T-helper 1 cell treated with Interleukin-12 subunit alpha and Interleukin-12 subunit beta and Interleukin-4 antibody, amounts not matched to agents 30 μg/mL and 1 μg/mL, for 36 hours (primary cell): ENCODE measurements at regions not wholly inside any gene's neighbourhood (a gene's known extent, or its start where the extent isn't known, plus 50 kb on each side); places are given as distances from the start of the nearest gene placed in this dataset.

ENCODE experiments used
- H3K27ac Mint-ChIP-seq: one replicate; pipeline ENCODE4 v1.8.0; 2021; ENCODE audit warnings: mild to moderate bottlenecking, mixed read lengths
- H3K27me3 Mint-ChIP-seq: one replicate; pipeline ENCODE4 v1.8.0; 2021; ENCODE audit warnings: low read depth, mixed read lengths
- H3K36me3 Mint-ChIP-seq: one replicate; pipeline ENCODE4 v1.8.0; 2021; ENCODE audit warnings: low read depth, mixed read lengths
- H3K4me1 Mint-ChIP-seq: one replicate; pipeline ENCODE4 v1.8.0; 2021; ENCODE audit warnings: low read depth, mixed read lengths
- H3K4me3 Mint-ChIP-seq: one replicate; pipeline ENCODE4 v1.8.0; 2021; ENCODE audit warnings: mild to moderate bottlenecking, moderate library complexity, mixed read lengths
- H3K9me3 Mint-ChIP-seq: one replicate; pipeline ENCODE4 v1.8.0; 2021; ENCODE audit warnings: mixed read lengths

DNA sequence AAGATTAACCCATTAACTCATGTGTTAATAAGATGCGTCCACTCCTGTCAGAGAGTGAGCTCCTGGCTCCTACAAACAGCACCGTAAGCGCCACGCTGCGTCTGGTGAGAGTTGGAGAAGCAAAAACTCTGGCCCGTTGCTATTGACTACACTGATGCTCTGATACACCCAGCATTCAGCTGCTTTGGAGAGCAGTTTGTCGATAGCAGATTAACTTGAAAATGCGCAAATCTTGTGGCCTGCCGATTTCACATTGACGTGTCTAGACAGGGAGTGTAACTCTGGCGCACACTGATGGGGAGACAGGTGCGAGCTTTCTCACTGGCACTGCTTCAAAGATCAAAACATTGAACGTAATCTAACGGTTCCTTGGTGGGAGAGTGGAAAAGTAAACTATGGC lies 151.7 kb upstream of the RPS6KA2 start:
- Mint-ChIP-seq H3K4me3 (no peak overlapping the region), H3K9me3 (no peaks in the 10 kb centered on the region), H3K27ac (no peak overlapping the region), H3K4me1 (peaks cover 2% of the 10 kb centered on the region), H3K27me3 (peaks cover 5% of the 10 kb centered on the region), H3K36me3 (no peaks in the 10 kb centered on the region)

DNA sequence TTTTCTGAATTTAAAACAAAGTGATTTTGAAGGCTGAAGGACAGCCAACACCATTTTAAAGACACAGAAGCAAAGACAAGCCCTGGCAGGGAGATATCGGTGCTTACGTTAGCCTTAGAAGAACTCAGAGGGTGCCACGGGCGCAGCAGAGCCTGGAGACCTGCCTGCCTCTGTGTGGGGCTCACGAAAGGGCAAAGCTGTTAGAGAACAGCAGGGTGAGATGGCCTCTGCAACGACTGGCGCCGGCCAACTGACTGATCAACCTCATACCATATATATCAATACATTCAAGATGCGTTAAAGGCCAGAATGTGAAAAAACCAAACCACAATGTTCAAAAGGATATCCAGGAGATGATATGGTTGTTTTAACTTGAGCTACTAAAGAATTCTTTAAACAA lies 151.0 kb upstream of the RPS6KA2 start:
- Mint-ChIP-seq H3K36me3 (no peaks in the 10 kb centered on the region), H3K27me3 (peaks cover 5% of the 10 kb centered on the region), H3K4me3 (no peak overlapping the region), H3K4me1 (peaks cover 2% of the 10 kb centered on the region), H3K9me3 (no peaks in the 10 kb centered on the region), H3K27ac (no peak overlapping the region)

DNA sequence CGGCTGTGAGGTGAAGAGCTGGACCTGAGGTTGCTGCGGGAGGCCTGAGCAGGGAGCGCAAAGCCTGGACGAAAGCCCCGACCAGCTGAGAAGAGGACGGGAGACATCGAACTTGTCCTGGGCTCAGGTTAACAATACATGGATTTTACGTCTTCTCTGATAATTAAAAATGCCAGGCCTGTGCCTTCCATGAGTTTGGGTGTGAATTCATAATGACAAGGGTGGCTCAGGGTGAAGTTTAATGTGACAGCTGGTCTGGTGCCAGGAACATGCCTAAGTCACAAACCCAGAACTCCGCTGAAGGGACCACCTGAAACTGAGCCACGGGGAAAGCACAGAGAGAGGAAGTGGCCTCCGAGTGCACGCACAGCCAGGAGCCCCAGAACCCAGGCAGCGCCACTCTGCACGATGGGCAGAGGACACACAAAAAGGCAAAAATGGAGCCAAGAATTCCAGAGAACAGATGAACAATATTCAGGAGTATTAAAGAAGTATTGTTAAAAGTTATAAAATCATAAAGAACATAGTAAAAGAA lies 150.1 kb upstream of the RPS6KA2 start:
- Mint-ChIP-seq H3K4me1 (peaks cover 2% of the 10 kb centered on the region), H3K27ac (no peak overlapping the region), H3K27me3 (peaks cover 5% of the 10 kb centered on the region), H3K4me3 (no peak overlapping the region), H3K9me3 (no peaks in the 10 kb centered on the region), H3K36me3 (no peaks in the 10 kb centered on the region)

DNA sequence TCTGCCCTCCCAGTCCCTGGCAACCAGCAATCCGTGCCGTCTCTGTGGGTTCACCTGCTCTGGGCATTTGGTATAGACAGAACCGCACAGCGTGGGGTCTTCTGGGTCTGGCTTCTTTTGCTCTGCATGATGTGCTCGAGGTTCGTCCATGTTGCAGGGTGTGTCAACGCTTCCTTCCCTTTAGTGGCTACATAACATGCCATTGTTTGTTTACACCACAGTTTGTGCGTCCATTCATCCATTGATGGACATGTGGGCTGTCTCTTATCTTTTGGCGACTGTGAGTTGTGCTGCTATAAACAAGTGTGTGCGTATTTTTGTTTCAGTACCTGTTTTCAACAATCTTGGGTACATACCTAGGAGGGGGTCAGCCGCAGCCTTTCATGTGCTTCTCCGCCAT lies 149.5 kb upstream of the RPS6KA2 start:
- H3K9me3 Mint-ChIP-seq, result no peaks in the 10 kb centered on the region
- H3K36me3 Mint-ChIP-seq, result no peaks in the 10 kb centered on the region
- H3K4me1 Mint-ChIP-seq, result peaks cover 2% of the 10 kb centered on the region
- peaks cover 5% of the 10 kb centered on the region for H3K27me3 Mint-ChIP-seq
- no peak overlapping the region for H3K27ac Mint-ChIP-seq
- H3K4me3 Mint-ChIP-seq, result no peak overlapping the region

DNA sequence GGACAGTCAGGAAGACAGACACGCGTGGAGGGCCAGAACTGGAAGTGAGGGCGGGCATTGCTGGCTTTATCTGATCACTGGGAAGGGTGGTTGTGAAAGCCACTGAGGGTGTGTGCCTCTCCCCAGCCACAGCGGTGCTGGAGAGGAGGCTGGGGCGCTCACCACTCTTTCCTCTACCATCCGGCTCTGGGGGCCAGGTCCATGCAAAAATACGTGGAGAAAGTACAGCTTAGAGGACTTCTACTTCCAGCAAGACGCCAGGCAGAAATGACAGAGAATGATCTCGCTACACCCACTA lies 148.8 kb upstream of the RPS6KA2 start:
- Mint-ChIP-seq H3K27ac (no peak overlapping the region), H3K36me3 (no peaks in the 10 kb centered on the region), H3K9me3 (no peaks in the 10 kb centered on the region), H3K4me3 (no peak overlapping the region), H3K4me1 (peaks cover 2% of the 10 kb centered on the region), H3K27me3 (peaks cover 5% of the 10 kb centered on the region)

DNA sequence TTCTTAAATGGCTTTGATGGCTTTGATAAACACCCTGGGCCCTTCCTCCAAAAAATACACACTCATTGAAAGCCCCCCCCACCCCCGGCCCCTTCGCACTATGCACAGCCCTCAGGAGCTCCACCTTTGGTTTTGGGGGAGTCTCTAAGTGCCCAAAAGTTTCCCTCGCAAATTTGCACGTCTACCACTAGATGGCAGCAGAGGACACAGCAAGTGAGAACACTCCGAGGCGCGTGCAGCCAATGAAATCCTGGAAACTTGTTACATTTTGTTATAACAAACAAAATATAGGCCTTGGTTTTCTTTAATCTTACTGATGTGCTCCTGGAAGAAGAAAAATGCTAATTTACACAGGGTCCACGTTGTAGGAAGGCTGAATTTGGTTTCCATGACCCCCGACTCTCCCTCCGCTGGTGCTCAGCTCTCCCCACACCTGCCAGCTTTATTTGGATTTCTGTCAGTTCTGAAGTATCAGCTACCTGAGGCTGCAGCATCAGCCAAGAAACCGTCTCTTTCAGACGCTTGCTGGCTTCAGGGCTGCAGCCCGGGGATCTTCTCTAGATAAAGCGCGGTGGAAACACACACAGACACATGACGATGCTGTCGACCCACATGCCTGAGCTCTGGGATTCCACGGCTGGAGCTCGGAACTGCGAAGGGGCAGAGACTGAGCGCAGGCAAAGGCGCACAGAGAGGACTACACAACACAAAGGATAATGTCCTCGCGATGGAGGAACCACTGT lies 148.3 kb upstream of the RPS6KA2 start:
- Mint-ChIP-seq H3K9me3 (no peaks in the 10 kb centered on the region), H3K27me3 (peaks cover 5% of the 10 kb centered on the region), H3K36me3 (no peaks in the 10 kb centered on the region), H3K27ac (no peak overlapping the region), H3K4me1 (peaks cover 2% of the 10 kb centered on the region), H3K4me3 (no peak overlapping the region)

DNA sequence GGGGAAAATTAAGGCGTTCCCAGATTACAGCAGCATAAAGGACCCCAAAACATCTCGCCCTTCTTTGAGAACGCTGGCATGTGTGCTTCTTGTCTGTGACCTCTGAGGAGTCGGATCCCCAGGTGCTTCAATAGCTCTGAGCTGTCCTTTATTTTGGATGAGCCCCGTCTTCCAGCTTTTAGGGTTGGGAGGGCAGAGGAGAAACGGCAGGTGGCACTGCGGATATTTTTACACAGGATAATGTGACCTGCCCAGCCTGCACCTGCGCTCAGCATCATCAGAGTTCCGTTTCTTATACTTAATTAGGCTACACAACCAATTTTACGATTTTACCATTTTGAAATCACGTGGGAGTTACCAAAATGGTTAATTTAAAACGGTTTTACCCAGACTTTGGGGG lies 147.7 kb upstream of the RPS6KA2 start:
- H3K36me3 Mint-ChIP-seq, result no peaks in the 10 kb centered on the region
- peaks cover 5% of the 10 kb centered on the region for H3K27me3 Mint-ChIP-seq

DNA sequence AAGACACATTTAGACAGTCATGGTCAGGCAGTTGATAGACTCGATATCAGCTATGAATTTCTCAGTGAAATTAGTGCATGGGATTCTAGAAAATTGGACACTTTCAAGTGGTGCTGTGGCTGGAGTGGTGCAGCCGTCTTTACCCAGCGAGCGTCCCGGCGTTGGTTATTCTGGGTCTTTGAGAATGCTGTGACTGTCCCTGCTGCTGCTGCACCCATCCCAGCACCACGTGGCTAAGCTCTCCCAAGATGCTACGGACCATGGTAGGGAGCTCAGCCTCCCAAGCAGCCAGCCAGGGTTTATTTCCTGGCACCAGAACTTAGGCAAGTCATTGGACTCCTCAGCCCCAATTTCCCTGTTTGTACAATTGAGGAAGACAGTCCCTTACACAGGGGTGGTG lies 147.2 kb upstream of the RPS6KA2 start:
- H3K4me3 Mint-ChIP-seq, result no peak overlapping the region
- H3K27me3 Mint-ChIP-seq, result peaks cover 5% of the 10 kb centered on the region
- peaks cover 2% of the 10 kb centered on the region for H3K4me1 Mint-ChIP-seq
- no peaks in the 10 kb centered on the region for H3K9me3 Mint-ChIP-seq
- no peaks in the 10 kb centered on the region for H3K36me3 Mint-ChIP-seq
- H3K27ac Mint-ChIP-seq, result no peak overlapping the region

More for the DNA sequence above, 147.7 kb upstream of the RPS6KA2 start:
- Mint-ChIP-seq H3K27ac (no peak overlapping the region), H3K4me1 (peaks cover 2% of the 10 kb centered on the region), H3K4me3 (no peak overlapping the region), H3K9me3 (no peaks in the 10 kb centered on the region)

DNA sequence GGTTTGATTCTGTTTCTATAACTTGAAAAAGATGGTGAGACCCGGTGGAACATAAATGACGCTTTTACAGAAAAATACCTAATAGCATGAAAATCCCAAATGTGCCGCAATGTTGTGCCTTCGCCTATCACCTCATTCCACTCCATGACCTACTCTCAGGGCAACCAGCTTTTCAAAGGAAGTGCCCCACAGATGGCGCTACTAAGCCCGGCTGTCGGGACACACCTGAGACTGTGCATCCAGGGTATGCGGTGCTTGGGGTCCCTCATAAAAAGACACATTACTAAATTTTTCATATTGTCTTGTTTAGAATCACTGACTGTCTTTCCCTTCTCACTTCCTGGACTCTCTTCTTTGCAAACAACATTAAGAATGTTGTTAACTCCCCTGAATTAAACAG lies 145.5 kb upstream of the RPS6KA2 start:
- H3K27me3 Mint-ChIP-seq, result peaks cover 5% of the 10 kb centered on the region
- H3K27ac Mint-ChIP-seq, result no peak overlapping the region
- no peak overlapping the region for H3K4me3 Mint-ChIP-seq
- no peaks in the 10 kb centered on the region for H3K9me3 Mint-ChIP-seq
- no peaks in the 10 kb centered on the region for H3K36me3 Mint-ChIP-seq
- H3K4me1 Mint-ChIP-seq, result peaks cover 2% of the 10 kb centered on the region

DNA sequence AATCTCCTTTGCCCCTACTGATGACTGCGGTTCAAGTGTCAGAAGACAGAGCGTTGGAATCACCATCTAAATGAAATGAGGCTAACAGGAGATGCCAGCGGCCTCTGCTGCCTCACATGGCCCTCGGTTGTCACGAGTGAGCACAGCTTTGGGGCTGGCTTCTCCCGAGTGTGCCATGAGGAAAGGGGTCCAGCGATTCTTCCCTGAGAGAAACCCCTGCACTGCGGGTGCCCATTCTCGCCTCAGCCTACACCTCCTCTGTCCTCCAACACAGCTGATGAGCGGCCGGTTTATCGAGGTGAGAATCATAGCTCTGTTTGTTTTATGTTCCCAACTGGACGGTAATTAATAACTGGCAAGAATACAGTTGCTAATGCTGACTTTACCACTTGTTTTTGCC lies 144.7 kb upstream of the RPS6KA2 start:
- no peak overlapping the region for H3K27ac Mint-ChIP-seq
- H3K4me3 Mint-ChIP-seq, result no peak overlapping the region
- peaks cover 2% of the 10 kb centered on the region for H3K4me1 Mint-ChIP-seq
- H3K9me3 Mint-ChIP-seq, result no peaks in the 10 kb centered on the region
- no peaks in the 10 kb centered on the region for H3K36me3 Mint-ChIP-seq
- peaks cover 5% of the 10 kb centered on the region for H3K27me3 Mint-ChIP-seq

DNA sequence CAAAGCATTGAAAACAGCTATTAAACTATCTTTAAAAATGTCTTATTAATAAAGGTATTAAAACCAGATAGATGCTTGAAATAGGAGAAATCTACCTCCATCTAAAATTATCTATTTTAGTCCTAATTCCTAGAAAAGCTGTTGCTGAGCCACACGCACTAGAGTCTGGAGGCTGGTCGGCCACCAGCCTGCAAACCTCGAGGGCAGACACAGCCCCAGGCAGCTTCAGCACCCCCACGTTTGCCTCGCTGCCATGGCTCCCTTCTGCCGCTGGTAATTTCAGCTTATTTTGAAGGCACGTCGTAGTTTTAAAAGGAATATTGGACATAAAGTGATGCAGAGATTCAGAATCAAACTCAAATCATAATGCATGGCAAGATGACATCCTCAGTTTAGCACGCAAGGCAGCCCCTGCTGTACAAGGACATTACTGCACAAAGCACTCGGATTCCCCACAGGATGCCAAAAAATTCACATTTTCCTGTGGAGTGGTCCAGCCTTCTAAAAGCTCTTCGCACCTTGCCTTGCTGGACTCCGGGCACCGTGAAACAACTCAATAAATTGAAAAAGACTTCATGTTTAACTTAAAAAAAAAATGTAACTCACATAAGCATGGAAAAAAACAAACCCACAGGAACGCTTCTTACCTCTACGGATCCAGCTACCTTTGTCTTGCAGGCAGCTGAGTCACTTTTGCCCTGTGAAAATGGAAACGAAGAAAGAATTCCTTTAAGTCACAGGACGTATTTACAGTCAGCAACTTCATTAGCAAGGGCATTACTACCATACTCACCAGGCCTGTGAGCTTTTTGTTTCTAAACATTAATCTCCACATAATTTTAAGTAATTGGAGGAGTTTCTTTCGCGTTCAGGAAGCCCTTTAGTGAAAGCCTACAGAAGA lies 143.4 kb upstream of the RPS6KA2 start:
- peaks cover under 1% of the 10 kb centered on the region for H3K4me1 Mint-ChIP-seq
- H3K4me3 Mint-ChIP-seq, result no peak overlapping the region
- H3K27ac Mint-ChIP-seq, result no peak overlapping the region
- no peaks in the 10 kb centered on the region for H3K27me3 Mint-ChIP-seq
- no peaks in the 10 kb centered on the region for H3K9me3 Mint-ChIP-seq
- H3K36me3 Mint-ChIP-seq, result no peaks in the 10 kb centered on the region

DNA sequence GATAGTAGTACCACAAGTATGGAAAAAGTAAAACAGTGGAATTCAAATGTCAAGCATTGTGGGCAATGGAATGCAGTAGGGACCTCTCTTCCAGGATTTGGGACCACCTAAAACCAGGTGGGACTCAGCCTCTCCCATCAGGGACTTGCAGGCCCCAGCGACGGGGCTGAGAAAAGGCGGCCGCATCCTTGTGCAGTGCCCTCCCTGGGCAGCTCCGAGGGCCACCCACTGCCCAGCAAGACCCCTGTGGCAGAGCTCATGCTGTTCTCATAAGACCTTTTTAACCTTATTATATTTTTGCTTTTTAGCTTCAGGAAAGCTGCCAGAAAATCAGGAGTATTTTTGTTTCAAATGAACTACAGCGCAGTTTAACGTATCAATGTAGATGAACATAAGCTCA lies 142.6 kb upstream of the RPS6KA2 start:
- Mint-ChIP-seq H3K27ac (no peak overlapping the region), H3K4me3 (no peak overlapping the region), H3K36me3 (no peaks in the 10 kb centered on the region), H3K9me3 (no peaks in the 10 kb centered on the region), H3K27me3 (no peaks in the 10 kb centered on the region), H3K4me1 (no peaks in the 10 kb centered on the region)

DNA sequence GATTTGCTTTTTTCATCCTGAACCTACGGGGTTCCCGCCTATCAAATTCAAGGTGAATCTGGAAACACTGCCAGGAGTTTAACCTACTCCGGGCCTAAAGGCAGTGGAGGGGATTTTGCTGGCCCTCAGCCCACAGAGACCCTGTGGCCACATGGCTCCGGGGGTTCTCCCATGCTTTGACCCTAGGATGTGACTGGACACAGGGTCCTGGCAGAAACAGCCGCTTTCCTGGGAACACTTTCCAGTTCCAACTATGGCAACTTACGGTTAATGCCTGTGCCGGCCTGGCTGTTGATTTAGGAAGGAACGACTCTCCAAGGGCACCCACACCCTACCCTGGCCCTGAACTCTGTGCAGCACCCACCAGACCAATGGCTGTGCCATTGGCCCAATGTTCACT lies 141.7 kb upstream of the RPS6KA2 start:
- H3K27ac Mint-ChIP-seq, result no peak overlapping the region
- H3K36me3 Mint-ChIP-seq, result no peaks in the 10 kb centered on the region
- H3K4me1 Mint-ChIP-seq, result no peaks in the 10 kb centered on the region
- H3K9me3 Mint-ChIP-seq, result no peaks in the 10 kb centered on the region
- H3K4me3 Mint-ChIP-seq, result no peak overlapping the region
- no peaks in the 10 kb centered on the region for H3K27me3 Mint-ChIP-seq

DNA sequence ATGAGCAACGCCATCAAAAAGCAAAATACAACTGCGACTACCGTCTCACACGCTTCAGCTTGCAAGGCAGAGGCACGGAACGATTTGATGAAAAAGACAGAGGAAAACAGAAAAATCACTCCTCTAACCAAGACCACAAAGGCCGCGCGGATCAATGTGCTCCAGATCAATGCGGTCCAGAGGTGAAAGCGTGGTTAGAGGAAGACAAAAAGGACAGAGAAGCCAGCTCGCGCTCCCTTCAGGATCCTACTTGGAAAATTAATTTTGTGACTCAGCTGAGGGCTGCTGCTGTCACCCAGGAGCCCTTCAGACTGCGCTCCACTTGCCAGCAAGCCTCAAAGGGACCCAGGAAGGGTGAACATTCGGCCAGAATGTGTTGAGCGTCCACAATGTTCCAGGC lies 140.2 kb upstream of the RPS6KA2 start:
- Mint-ChIP-seq H3K4me3 (no peak overlapping the region), H3K27ac (no peak overlapping the region)

DNA sequence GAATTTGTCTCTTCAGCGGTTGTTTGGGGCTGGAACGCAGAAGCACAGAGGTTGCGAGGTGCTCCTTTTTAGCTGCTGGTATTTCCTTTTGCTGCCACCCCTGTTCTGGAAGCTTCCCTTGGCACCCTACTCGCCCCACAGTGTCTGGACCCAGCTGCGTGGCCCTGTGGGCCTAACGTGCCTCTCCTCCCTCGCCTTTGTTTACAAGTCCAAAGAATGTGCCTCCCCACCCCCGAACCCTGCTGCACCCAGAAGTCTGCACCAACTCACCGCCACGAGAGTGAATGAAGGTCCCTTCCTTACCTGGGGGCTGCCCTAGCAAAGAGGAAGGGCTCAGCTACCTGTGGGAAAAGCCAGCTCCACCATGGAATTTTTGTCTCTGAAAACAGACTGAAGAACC lies 139.7 kb upstream of the RPS6KA2 start:
- Mint-ChIP-seq H3K27me3 (no peaks in the 10 kb centered on the region), H3K4me3 (no peak overlapping the region), H3K4me1 (no peaks in the 10 kb centered on the region), H3K27ac (no peak overlapping the region), H3K36me3 (no peaks in the 10 kb centered on the region), H3K9me3 (no peaks in the 10 kb centered on the region)

More for the DNA sequence above, 140.2 kb upstream of the RPS6KA2 start:
- no peaks in the 10 kb centered on the region for H3K9me3 Mint-ChIP-seq
- no peaks in the 10 kb centered on the region for H3K27me3 Mint-ChIP-seq
- H3K36me3 Mint-ChIP-seq, result no peaks in the 10 kb centered on the region
- no peaks in the 10 kb centered on the region for H3K4me1 Mint-ChIP-seq
